ENCODE measurements at regions not wholly inside any gene's neighbourhood (a gene's known extent, or its start where the extent isn't known, plus 50 kb on each side); places are given as distances from the start of the nearest gene placed in this dataset.

GRCh38 chr1:99503276-99503747 is 142.6 kb upstream of the PALMD start:
- TF ChIP-seq FOXP2 (optimal IDR thresholded peaks at IDR 0.05; ENCODE audit: borderline replicate concordance, extremely low read depth, extremely low read length, insufficient read depth), result no peak
- no peak for TF ChIP-seq POLR2AphosphoS5 (IDR thresholded peaks at IDR 0.05; ENCODE audit: low read depth, low read length)
- TF ChIP-seq TAF1 (IDR thresholded peaks at IDR 0.05; ENCODE audit: borderline replicate concordance, insufficient read depth, low read length), result no peak
- TF ChIP-seq REST (IDR thresholded peaks at IDR 0.05; ENCODE audit: insufficient read depth in 1 of 2, low read depth in 2 of 2, low read length in 2 of 2), result no peak
- TF ChIP-seq SIN3A (IDR thresholded peaks at IDR 0.05; ENCODE audit: borderline replicate concordance, insufficient read depth, low read length), result no peak

- TF ChIP-seq TAF1 (IDR thresholded peaks at IDR 0.05; ENCODE audit: borderline replicate concordance, insufficient read depth, low read length) (no peak), POLR2AphosphoS5 (IDR thresholded peaks at IDR 0.05; ENCODE audit: low read depth, low read length) (no peak), FOXP2 (optimal IDR thresholded peaks at IDR 0.05; ENCODE audit: borderline replicate concordance, extremely low read depth, extremely low read length, insufficient read depth) (no peak), REST (IDR thresholded peaks at IDR 0.05; ENCODE audit: insufficient read depth in 1 of 2, low read depth in 2 of 2, low read length in 2 of 2) (no peak), SIN3A (IDR thresholded peaks at IDR 0.05; ENCODE audit: borderline replicate concordance, insufficient read depth, low read length) (no peak)
These were observed 141.6 kb upstream of the PALMD start for GRCh38 chr1:99504287-99504686.

GRCh38 chr1:99506631-99507030 is 139.3 kb upstream of the PALMD start:
- TF ChIP-seq SIN3A (IDR thresholded peaks at IDR 0.05; ENCODE audit: borderline replicate concordance, insufficient read depth, low read length) (no peak), TAF1 (IDR thresholded peaks at IDR 0.05; ENCODE audit: borderline replicate concordance, insufficient read depth, low read length) (no peak), REST (IDR thresholded peaks at IDR 0.05; ENCODE audit: insufficient read depth in 1 of 2, low read depth in 2 of 2, low read length in 2 of 2) (no peak), FOXP2 (optimal IDR thresholded peaks at IDR 0.05; ENCODE audit: borderline replicate concordance, extremely low read depth, extremely low read length, insufficient read depth) (no peak), POLR2AphosphoS5 (IDR thresholded peaks at IDR 0.05; ENCODE audit: low read depth, low read length) (no peak)

- TF ChIP-seq FOXP2 (optimal IDR thresholded peaks at IDR 0.05; ENCODE audit: borderline replicate concordance, extremely low read depth, extremely low read length, insufficient read depth), result no peak
- no peak for TF ChIP-seq REST (IDR thresholded peaks at IDR 0.05; ENCODE audit: insufficient read depth in 1 of 2, low read depth in 2 of 2, low read length in 2 of 2)
- no peak for TF ChIP-seq TAF1 (IDR thresholded peaks at IDR 0.05; ENCODE audit: borderline replicate concordance, insufficient read depth, low read length)
- TF ChIP-seq POLR2AphosphoS5 (IDR thresholded peaks at IDR 0.05; ENCODE audit: low read depth, low read length), result no peak
- TF ChIP-seq SIN3A (IDR thresholded peaks at IDR 0.05; ENCODE audit: borderline replicate concordance, insufficient read depth, low read length), result no peak
These were observed 137.8 kb upstream of the PALMD start for GRCh38 chr1:99507906-99508732.
